Smooth muscle cell (in vitro differentiated cells): ENCODE measurements at regions not wholly inside any gene's neighbourhood (a gene's known extent, or its start where the extent isn't known, plus 50 kb on each side); places are given as distances from the start of the nearest gene placed in this dataset.
"Not testable (repeated sequence)": the region's sequence is repeated elsewhere in the genome, so short reads cannot be mapped to it uniquely, and the experiment has no call there.

ENCODE experiments used
- DNase-seq: peaks from one replicate; lab custom pipeline; 2025; ENCODE audit not compliant: unreplicated experiment; lab: John Stamatoyannopoulos, UW
- H2AFZ ChIP-seq: fragments of 200-600 bp; sonication (generic); 2 replicates; pipeline ENCODE4 v1.6.0; 2016; ENCODE audit warnings: antibody characterized with exemption, low read depth, mild to moderate bottlenecking
- H3F3A ChIP-seq: fragments of 200-600 bp; sonication (generic); 2 replicates; pipeline ENCODE4 v1.6.0; 2017; ENCODE audit warnings: antibody characterized with exemption, low read depth
- H3K27ac ChIP-seq: fragments of 200-600 bp; sonication (generic); 2 replicates; pipeline ENCODE4 v1.5.1; 2016; ENCODE audit warnings: low read depth, mild to moderate bottlenecking
- H3K27me3 ChIP-seq: fragments of 200-600 bp; sonication (generic); 2 replicates; pipeline ENCODE4 v1.6.1; 2016; ENCODE audit warnings: low read depth, mild to moderate bottlenecking
- H3K36me3 ChIP-seq: fragments of 200-600 bp; sonication (generic); 2 replicates; pipeline ENCODE4 v1.5.1; 2016; ENCODE audit warnings: low read depth
- H3K4me1 ChIP-seq: fragments of 200-600 bp; sonication (generic); 2 replicates; pipeline ENCODE4 v1.5.1; 2016; ENCODE audit warnings: low read depth
- H3K4me2 ChIP-seq: fragments of 200-600 bp; sonication (generic); 2 replicates; pipeline ENCODE4 v1.6.0; 2016; ENCODE audit warnings: mild to moderate bottlenecking
- H3K4me3 ChIP-seq: fragments of 200-600 bp; sonication (generic); 2 replicates; pipeline ENCODE4 v1.5.1; 2016; ENCODE audit warnings: mild to moderate bottlenecking
- H3K79me2 ChIP-seq: fragments of 200-600 bp; sonication (generic); 2 replicates; pipeline ENCODE4 v1.6.0; 2016; ENCODE audit warnings: low read depth, mild to moderate bottlenecking
- H3K9ac ChIP-seq: fragments of 200-600 bp; sonication (generic); 2 replicates; pipeline ENCODE4 v1.6.0; 2016; ENCODE audit warnings: low read depth
- H3K9me3 ChIP-seq: fragments of 200-600 bp; sonication (generic); replicated peaks from 2 replicates; pipeline ENCODE4 v1.5.1; 2016; ENCODE audit warnings: low read depth
- H4K20me1 ChIP-seq: fragments of 200-600 bp; sonication (generic); 2 replicates; pipeline ENCODE4 v1.6.0; 2016; ENCODE audit warnings: low read depth
- WGBS: methylation state at CpG from one replicate; pipeline ENCODE4 v1.1.7; 2016; ENCODE audit warnings: low lambda C conversion rate; 5-methylcytosine and 5-hydroxymethylcytosine counted together
- TF ChIP-seq, protein P1 (sequence below): fragments of 200-600 bp; sonication (generic); IDR thresholded peaks from 2 replicates; pipeline ENCODE4 v1.5.1; 2017; ENCODE audit warnings: borderline replicate concordance, mild to moderate bottlenecking, antibody characterized with exemption; ENCODE audit not compliant: insufficient read depth, poor library complexity, severe bottlenecking

- Histone ChIP-seq H3K9ac (no peak overlapping the region), H3F3A (no peaks in the 10 kb centered on the region), H3K36me3 (no peaks in the 10 kb centered on the region), H3K4me1 (peaks cover 2% of the 10 kb centered on the region), H4K20me1 (no peaks in the 10 kb centered on the region), H3K79me2 (no peaks in the 10 kb centered on the region), H3K9me3 (no peaks in the 10 kb centered on the region), H3K27me3 (peaks cover 9% of the 10 kb centered on the region), H3K27ac (no peak overlapping the region), H2AFZ (no peak overlapping the region), H3K4me2 (no peak overlapping the region), H3K4me3 (no peak overlapping the region)
- TF ChIP-seq, protein P1, sequence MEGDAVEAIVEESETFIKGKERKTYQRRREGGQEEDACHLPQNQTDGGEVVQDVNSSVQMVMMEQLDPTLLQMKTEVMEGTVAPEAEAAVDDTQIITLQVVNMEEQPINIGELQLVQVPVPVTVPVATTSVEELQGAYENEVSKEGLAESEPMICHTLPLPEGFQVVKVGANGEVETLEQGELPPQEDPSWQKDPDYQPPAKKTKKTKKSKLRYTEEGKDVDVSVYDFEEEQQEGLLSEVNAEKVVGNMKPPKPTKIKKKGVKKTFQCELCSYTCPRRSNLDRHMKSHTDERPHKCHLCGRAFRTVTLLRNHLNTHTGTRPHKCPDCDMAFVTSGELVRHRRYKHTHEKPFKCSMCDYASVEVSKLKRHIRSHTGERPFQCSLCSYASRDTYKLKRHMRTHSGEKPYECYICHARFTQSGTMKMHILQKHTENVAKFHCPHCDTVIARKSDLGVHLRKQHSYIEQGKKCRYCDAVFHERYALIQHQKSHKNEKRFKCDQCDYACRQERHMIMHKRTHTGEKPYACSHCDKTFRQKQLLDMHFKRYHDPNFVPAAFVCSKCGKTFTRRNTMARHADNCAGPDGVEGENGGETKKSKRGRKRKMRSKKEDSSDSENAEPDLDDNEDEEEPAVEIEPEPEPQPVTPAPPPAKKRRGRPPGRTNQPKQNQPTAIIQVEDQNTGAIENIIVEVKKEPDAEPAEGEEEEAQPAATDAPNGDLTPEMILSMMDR, result no peak
- WGBS, result 100% methylated on average over 1 of the region's 2 CpGs
- no peak for DNase-seq
Observed at GRCh38 chr6:3614918-3615317, 136.6 kb downstream of the PXDC1 start.

DNA sequence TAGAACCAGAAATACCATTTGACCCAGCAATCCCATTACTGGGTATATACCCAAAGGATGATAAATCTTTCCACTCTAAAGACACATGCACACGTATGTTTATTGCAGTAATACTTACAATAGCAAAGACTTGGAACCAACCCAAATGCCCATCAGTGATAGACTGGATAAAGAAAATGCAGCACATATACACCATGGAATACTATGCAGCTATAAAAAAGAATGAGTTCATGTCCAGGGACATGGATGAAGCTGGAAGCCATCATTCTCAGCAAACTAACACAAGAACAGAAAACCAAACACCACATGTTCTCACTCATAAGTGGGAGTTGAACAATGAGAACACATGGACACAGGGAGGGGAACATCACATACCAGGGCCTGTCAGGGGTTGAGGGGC, 137.9 kb downstream of the PXDC1 start:
- H3F3A ChIP-seq, H3K4me2 ChIP-seq, H4K20me1 ChIP-seq, H3K9ac ChIP-seq, DNase-seq, H3K36me3 ChIP-seq, H3K27me3 ChIP-seq, H3K27ac ChIP-seq, H2AFZ ChIP-seq, H3K4me3 ChIP-seq, H3K79me2 ChIP-seq, H3K9me3 ChIP-seq, H3K4me1 ChIP-seq: not testable (repeated sequence)
- WGBS, result 96% methylated on average over 1 of the region's 1 CpG

DNA sequence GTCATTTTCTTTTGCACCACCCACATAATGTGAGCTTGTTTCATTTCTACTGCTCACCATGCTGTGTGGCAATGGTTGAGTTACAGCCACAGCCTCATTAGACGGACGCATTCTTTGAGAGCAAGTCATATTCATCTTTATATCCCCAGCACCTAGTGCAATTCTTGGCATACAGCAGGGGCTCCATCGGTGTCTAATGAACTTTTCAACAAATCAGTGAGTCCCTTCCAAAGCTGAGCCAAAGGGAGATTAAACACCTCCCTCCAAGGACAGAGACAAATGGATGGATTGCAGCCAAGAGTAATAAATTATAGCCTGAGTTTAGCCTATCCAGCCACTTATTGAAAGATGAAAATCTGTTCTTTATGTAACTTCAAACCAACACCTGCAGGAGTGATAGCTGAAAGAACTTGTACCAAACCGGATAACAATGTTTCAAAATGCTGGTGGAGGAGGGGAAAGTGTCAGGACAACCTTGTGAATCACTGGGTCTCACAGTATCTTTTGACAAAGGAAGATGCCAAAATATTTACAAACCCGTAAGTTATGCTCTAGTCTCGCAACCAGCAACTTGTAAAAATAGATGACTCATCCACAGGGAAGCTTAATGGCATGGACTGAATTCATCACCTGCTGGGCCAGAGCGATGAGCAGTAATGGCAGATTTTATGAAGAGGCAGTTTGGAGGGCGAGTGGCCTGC, 139.0 kb downstream of the PXDC1 start:
- 31% methylated on average over 8 of the region's 8 CpGs for WGBS
- no peak overlapping the region for H2AFZ ChIP-seq
- H3F3A ChIP-seq, result no peaks in the 10 kb centered on the region
- peaks cover 8% of the 10 kb centered on the region for H3K4me1 ChIP-seq
- H3K9ac ChIP-seq, result peak overlapping the region; percentile 48
- TF ChIP-seq, protein P1, result no peak
- no peak for DNase-seq
- H4K20me1 ChIP-seq, result no peaks in the 10 kb centered on the region
- H3K27ac ChIP-seq, result peak overlapping the region; percentile 79
- no peaks in the 10 kb centered on the region for H3K9me3 ChIP-seq
- peaks cover 9% of the 10 kb centered on the region for H3K27me3 ChIP-seq
- H3K79me2 ChIP-seq, result no peaks in the 10 kb centered on the region
- no peaks in the 10 kb centered on the region for H3K36me3 ChIP-seq
- no peak overlapping the region for H3K4me3 ChIP-seq
- peak overlapping the region; percentile 23 for H3K4me2 ChIP-seq

GRCh38 chr6:3610921-3611320, 140.6 kb downstream of the PXDC1 start:
- Histone ChIP-seq H3K4me2 (no peak overlapping the region), H3K36me3 (no peaks in the 10 kb centered on the region), H3K79me2 (no peaks in the 10 kb centered on the region), H3F3A (no peaks in the 10 kb centered on the region), H3K27me3 (peaks cover 9% of the 10 kb centered on the region), H3K9me3 (no peaks in the 10 kb centered on the region), H3K4me1 (peaks cover 8% of the 10 kb centered on the region), H3K4me3 (no peak overlapping the region), H3K9ac (no peak overlapping the region), H3K27ac (no peak overlapping the region), H4K20me1 (no peaks in the 10 kb centered on the region), H2AFZ (no peak overlapping the region)
- DNase-seq, result no peak
- TF ChIP-seq, protein P1, result no peak
- 90% methylated on average over 7 of the region's 7 CpGs for WGBS
